HG02938 (cell line): ENCODE measurements at regions not wholly inside any gene's neighbourhood (a gene's known extent, or its start where the extent isn't known, plus 50 kb on each side); places are given as distances from the start of the nearest gene placed in this dataset.
A peak's percentile ranks its signal among the peaks of the same experiment; 100 is the strongest.
"Not testable (repeated sequence)": the region's sequence is repeated elsewhere in the genome, so short reads cannot be mapped to it uniquely, and the experiment has no call there.

Experiments
- ATAC-seq: cut with Tn5 transposase; IDR thresholded peaks from one replicate; pipeline ENCODE4 v1.9.1; 2021; ENCODE audit warnings: mild to moderate bottlenecking, moderate library complexity; ENCODE audit not compliant: unreplicated experiment

GRCh38 chr5:100398815-100399214 is 136.4 kb upstream of the FAM174A start:
- not testable (repeated sequence) for ATAC-seq

DNA sequence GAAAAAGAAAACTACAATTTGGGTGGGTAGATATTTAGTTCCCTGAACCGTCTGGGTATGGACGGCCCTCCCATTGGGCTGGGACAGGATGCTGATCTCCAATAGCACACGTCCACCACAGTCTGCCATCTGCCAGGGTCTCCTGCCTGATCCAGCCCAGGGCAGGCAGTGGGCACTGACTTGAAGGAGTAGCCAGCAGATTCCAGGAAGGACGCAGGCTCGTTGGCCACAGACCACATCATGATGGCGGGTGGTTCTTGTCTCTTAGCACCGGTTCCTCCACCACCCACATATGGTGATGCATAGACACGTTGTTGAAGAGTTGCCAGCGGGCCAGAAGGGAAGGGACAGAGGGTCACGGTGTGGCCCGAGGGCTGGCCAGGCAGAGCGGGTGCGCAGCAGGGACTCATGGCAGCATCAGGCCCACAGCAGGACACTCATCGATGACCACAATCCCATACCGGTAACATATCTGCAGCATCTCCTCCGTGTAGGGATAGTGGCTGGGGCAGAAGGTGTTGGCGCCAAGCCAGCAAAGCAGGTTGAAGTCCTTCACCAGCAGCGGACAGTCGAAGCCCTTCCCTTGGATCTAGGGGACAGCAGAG is 155.8 kb upstream of the FAM174A start:
- ATAC-seq: not testable (repeated sequence)

DNA sequence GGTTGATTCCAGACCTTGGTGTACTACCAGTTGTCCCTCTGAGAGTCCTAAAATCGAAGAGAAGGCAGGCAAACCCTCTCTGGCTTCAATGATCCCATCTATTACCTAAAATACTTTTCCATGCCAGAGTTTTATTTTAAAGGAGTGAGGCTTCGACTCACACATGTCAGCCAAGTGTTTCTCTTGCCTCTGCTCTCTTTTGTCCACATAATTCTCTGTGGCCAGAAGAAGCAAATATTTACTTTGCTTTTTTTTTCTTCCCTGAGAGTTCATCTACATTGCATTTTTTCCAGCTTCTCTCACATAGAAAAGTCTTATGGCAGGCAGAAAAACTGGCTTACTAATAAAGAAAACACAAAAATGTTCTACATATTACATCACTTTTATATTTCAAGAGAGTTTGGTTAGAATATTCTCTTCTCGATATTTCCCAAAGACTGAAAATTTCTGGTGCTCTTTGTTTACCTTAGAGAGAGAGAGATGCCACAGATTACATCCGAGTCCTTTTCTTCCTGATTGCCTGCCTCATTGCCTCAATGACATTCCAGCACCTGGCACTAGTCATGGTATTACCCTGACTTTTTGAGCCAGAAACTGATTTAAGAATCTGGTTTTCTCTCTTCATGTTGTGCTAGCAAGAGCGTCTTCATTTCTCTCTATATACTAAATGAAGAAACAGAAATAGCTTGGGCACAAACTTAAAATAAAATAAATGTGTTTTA is 170.3 kb upstream of the FAM174A start:
- not testable (repeated sequence) for ATAC-seq

GRCh38 chr5:100364343-100364742 is 170.8 kb upstream of the FAM174A start:
- ATAC-seq: not testable (repeated sequence)

DNA sequence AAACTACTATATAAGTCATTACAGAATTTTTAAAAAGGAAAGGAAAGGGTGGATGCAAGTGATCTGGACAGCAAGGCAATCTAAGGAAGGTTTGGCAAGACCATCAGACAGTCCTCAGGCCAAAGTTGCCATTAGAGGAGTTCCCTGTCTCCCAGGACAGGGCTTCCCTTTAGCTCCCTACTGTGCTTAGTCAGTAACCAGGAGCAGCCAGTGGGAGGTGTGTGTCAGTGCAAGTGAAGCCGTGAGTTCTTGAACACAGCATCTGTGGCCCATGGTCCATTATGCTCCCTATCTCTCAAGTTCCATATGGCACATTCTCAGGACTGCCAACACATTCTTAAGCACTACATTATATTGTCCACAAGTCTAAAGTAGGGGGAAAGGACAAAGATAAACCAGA is 175.2 kb upstream of the FAM174A start:
- not testable (repeated sequence) for ATAC-seq

DNA sequence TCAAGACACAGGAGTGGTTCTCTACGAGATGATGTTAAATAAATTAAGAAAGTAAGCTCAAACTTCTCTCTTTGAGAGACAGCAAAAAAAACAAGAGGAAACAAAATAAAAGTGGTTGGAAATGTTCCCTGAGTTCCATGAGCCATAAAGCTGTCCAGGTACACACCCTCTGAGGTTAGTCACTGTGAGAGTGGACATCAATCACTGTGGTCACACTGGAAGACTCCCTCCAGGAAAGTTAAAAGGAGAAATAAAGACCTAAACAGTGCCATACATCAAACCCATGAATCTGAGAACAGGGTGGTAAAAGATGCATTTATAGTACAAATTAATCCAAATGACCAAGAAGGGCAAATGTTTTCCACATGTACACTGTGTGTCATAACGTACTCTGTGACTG is 188.9 kb upstream of the FAM174A start:
- ATAC-seq: not testable (repeated sequence)

- ATAC-seq: not testable (repeated sequence)
These were observed 193.7 kb upstream of the FAM174A start for GRCh38 chr5:100341485-100341884.

DNA sequence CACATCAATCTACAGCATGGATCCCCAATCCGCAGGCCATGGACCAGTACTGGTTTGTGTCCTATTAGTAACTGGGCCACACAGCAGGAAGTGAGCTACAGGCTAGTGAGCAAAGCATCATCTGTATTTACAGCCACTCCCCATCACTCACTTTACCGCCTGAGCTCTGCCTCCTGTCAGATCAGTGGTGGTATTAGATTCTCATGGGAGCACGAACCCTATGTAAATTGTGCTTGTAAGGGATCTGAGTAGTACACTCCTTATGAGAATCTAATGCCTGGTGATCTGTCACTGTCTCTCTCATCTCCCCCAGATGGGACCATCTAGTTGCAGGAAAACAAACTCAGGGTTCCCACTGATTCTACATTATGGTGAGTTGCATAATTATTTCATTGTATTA is 212.7 kb upstream of the FAM174A start:
- no peak for ATAC-seq

DNA sequence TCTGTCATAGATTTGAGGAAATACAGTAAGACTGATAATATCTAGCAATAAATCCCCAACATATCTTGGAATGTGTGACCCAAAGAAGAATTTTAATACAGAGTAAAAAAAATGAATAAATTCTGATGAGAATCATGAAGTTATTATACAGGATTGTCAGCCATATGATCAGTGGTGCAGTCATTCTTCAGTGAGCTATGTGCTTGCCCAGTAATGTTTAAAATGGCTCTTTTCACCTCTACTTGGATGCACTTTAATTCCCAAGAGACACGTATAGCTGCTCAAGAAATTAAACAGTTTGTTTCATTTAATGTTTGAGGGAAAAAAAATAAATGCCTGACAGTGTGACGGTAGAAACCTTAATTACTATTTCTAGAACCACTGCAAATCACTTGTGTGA is 215.3 kb upstream of the FAM174A start:
- ATAC-seq: no peak

GRCh38 chr5:100313657-100314056 is 221.5 kb upstream of the FAM174A start:
- ATAC-seq: no peak

GRCh38 chr5:100311806-100312205 is 223.4 kb upstream of the FAM174A start:
- no peak for ATAC-seq

GRCh38 chr5:100306000-100306399 is 229.2 kb upstream of the FAM174A start:
- no peak for ATAC-seq

DNA sequence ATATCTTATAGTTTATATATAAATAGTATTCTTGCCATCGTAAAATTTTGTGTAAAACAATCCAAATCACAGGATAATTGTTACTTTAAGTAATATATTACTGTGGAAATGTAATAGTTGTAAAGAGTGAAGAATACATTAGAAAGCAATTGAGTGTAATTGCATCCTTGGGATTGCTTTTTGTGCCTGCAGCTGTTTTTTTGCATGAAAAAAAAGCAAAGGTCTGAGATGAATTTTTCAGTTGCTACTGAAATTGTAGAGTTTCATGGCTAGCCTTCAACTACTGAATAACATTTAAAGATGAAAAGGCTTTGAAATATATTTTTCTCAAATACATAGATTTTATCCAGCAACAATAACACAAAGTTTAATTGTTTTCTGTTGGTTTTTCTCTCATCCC is 232.0 kb upstream of the FAM174A start:
- ATAC-seq: no peak

- ATAC-seq: no peak
These were observed 235.9 kb upstream of the FAM174A start for GRCh38 chr5:100299261-100299660.

GRCh38 chr5:100276071-100276470 is 259.1 kb upstream of the FAM174A start:
- ATAC-seq: no peak

DNA sequence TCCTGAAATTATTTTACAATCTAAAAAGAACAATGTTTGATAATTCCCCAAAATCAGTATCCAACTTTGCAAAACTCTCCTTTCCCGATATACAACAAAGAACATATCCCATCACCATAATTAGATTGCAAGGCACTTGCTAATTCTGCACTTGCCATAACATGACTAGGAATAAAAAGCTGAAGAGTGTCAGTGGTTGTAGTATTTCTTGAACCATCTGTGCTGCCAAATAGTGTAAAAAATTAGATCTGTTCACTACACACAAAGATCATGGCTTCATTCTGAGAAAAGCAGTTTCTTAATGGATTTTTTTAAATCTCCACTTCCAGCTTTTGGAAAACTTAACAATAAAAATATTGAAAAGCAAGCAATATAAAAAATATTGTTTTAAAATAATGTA is 259.5 kb upstream of the FAM174A start:
- no peak for ATAC-seq

- ATAC-seq: no peak
These were observed 261.2 kb upstream of the FAM174A start for GRCh38 chr5:100273846-100274580.

DNA sequence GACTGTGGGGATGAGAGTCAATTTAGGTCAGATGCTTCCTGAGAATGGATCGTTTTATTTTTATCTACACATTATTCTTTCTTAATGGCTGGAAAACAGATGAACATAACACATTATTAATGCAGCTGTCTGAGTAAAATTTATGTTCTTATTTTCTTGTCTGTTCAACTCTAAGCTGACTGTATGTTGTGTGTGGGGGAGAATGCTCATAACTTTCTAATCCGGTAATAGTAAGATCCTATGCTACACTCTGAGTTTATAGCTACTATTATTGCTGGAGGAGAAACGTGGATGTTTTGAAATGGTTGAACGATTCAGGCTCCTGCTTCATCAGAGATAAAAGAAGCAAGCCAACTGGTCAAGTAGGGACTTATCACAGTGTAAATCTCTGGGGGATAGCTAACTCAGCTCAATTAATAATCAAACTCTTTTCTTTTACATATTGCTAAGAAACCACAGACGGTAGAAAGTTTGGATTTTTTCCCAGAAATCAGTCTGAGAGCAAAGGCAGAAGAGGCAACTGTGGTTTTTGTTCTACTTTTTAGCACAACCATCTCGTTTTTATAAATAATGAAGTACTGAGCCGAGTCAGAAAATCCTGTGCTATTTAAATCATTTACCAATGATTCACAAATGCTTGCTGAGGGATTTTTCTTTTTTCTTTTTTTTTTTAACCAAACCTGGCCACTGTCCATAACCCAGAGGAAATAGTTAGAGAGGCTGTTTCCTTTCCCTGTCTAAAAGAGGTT is 265.0 kb upstream of the FAM174A start:
- ATAC-seq: peak; percentile 66

- no peak for ATAC-seq
These were observed 274.2 kb upstream of the FAM174A start for GRCh38 chr5:100260968-100261367.

- ATAC-seq: no peak
These were observed 282.2 kb upstream of the FAM174A start for GRCh38 chr5:100252944-100253343.

DNA sequence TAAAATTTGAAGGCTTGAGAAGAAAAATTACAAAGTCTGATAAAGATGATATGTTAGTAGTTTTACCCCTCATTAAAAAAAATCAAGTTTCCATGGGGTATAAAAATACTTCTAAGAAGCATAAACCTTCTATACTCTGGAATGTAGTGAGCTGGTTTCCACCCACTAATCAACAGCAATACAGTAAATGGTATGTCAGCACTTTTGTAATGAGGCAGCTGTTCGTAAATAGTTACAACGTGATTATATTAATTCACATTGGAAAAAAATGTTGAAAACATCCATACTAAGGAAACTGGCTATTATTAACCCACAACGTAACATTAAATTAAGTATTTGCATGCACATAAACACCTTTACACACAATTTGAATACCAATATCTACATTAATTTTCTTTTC is 283.1 kb upstream of the FAM174A start:
- ATAC-seq: no peak
